K562 (cell line): ENCODE measurements at regions not wholly inside any gene's neighbourhood (a gene's known extent, or its start where the extent isn't known, plus 50 kb on each side); places are given as distances from the start of the nearest gene placed in this dataset.

Source experiments
- ATAC-seq: fragments of 200-7000 bp; cut with Tn5 transposase; 3 replicates; pipeline ENCODE4 v1.9.1; 2020; ENCODE audit warnings: moderate library complexity
- BruUV-seq: library from RNA; stranded (reverse); fragments of 400-500 nt; replicated peaks from 2 replicates; lab custom pipeline; 2021; lab: Mats Ljungman, UMichigan
- CTCF ChIA-PET: fragments of 300-600 bp; formaldehyde crosslinking; extraction: SDS; loops from one replicate; lab custom pipeline; 2021; ENCODE audit warnings: low intra/inter-chr PET ratio; lab: Yijun Ruan, JAX
- POLR2A ChIA-PET: fragments of 300-600, 350-650 bp; sonication (Branson Sonifier 250); formaldehyde crosslinking; extraction: SDS; loops from one replicate; lab custom pipeline; 2021; ENCODE audit warnings: antibody characterized with exemption, inconsistent platforms; lab: Yijun Ruan, JAX
- DNase-seq, 4 experiments: peaks; one replicate each; pipeline versions ENCODE4 v3.0.0 to v3.0.0-alpha.2; 2011 to 2018; ENCODE audit warnings: low spot score in 3 of 4, mixed read lengths in 3 of 4; ENCODE audit errors: extremely low read depth in 1 of 4
- FAIRE-seq: peaks from 2 replicates; lab custom pipeline; 2011; peaks lifted over from hg19 to GRCh38; lab: Jason Lieb, UNC
- H2AFZ ChIP-seq: 2 replicates; pipeline ENCODE4 v1.6.0; 2011; ENCODE audit warnings: low read depth, low read length, control low read depth, inconsistent platforms
- H3K27ac ChIP-seq: fragments of 200-600 bp; 3 replicates; pipeline ENCODE4 v1.8.0; 2011; ENCODE audit warnings: low read depth, mild to moderate bottlenecking, control low read depth, inconsistent platforms, low read length, moderate library complexity, mixed read lengths; ENCODE audit errors: extremely low read depth
- H3K27me3 ChIP-seq, 2 experiments: fragments of 300-600 bp in 1 of 2; 2 replicates in 1 of 2; 3 replicates in 1 of 2; pipeline versions ENCODE4 v1.6.0 to v1.8.0; 2011; ENCODE audit warnings: inconsistent platforms in 2 of 2, low read length in 2 of 2, mild to moderate bottlenecking in 1 of 2, mixed read lengths in 1 of 2, moderate library complexity in 1 of 2; ENCODE audit not compliant: control insufficient read depth in 2 of 2, insufficient read depth in 2 of 2
- H3K36me3 ChIP-seq: fragments of 300-600 bp; 3 replicates; pipeline ENCODE4 v1.8.0; 2011; ENCODE audit warnings: mild to moderate bottlenecking, low read length, inconsistent platforms; ENCODE audit not compliant: control insufficient read depth, insufficient read depth
- H3K4me1 ChIP-seq, 2 experiments: fragments of 200-600 bp in 1 of 2; replicated peaks in 1 of 2; 2 replicates in 1 of 2; 3 replicates in 1 of 2; pipeline versions ENCODE4 v1.5.1 to v1.8.0; 2011; ENCODE audit warnings: inconsistent platforms in 2 of 2, low read length in 2 of 2, mild to moderate bottlenecking in 1 of 2, mixed read lengths in 1 of 2, moderate library complexity in 1 of 2; ENCODE audit not compliant: control insufficient read depth in 2 of 2, insufficient read depth in 2 of 2
- H3K4me2 ChIP-seq: 2 replicates; pipeline ENCODE4 v1.6.1; 2011; ENCODE audit warnings: low read length, control low read depth, inconsistent platforms, mixed read lengths; ENCODE audit not compliant: insufficient read depth
- H3K4me3 ChIP-seq: fragments of 200-600 bp; sonication (generic), shearing (Covaris generic); 2 replicates; pipeline ENCODE4 v1.5.1; 2016; ENCODE audit warnings: control low read depth, inconsistent platforms
- H3K79me2 ChIP-seq: fragments of 200-600 bp; 3 replicates; pipeline ENCODE4 v1.8.0; 2011; ENCODE audit warnings: low read length, inconsistent platforms; ENCODE audit not compliant: control insufficient read depth, insufficient read depth
- H3K9ac ChIP-seq, 2 experiments: 2 replicates each; pipeline versions ENCODE4 v1.6.0 to v1.6.1; 2011; ENCODE audit warnings: low read depth in 2 of 2, low read length in 2 of 2, control low read depth in 1 of 2, inconsistent platforms in 1 of 2, mild to moderate bottlenecking in 1 of 2, mixed read lengths in 1 of 2; ENCODE audit not compliant: insufficient read depth in 1 of 2
- H3K9me1 ChIP-seq: one replicate; pipeline ENCODE4 v1.6.0; 2011; ENCODE audit warnings: inconsistent platforms, mild to moderate bottlenecking, low read length, moderate library complexity; ENCODE audit not compliant: control insufficient read depth, insufficient read depth
- H3K9me3 ChIP-seq: replicated peaks from 2 replicates; pipeline ENCODE4 v1.5.1; 2011; ENCODE audit warnings: low read depth, low read length, inconsistent platforms; ENCODE audit not compliant: control insufficient read depth, insufficient read depth
- H4K20me1 ChIP-seq: replicated peaks from 2 replicates; pipeline ENCODE4 v1.6.1; 2011; ENCODE audit warnings: low read length, inconsistent platforms, mixed read lengths; ENCODE audit not compliant: control insufficient read depth, insufficient read depth
- CAMTA2 ChIP-seq: fragments of 250-450 bp; sonication (Bioruptor Pico); conservative IDR thresholded peaks from 2 replicates; pipeline ENCODE4 v1.5.1; 2022
- CEBPB ChIP-seq: fragments of 450-650 bp; IDR thresholded peaks from 2 replicates; pipeline ENCODE4 v1.6.1; 2016; ENCODE audit warnings: missing genetic modification characterization, missing compliant biosample characterization
- ETV5 ChIP-seq: sonication (generic); formaldehyde crosslinking; IDR thresholded peaks from 2 replicates; pipeline ENCODE4 v1.4.0; 2020; ENCODE audit warnings: low read depth, mild to moderate bottlenecking, missing genetic modification reagents
- IFI16 ChIP-seq: fragments of 250-450 bp; sonication (Bioruptor Pico); IDR thresholded peaks from 2 replicates; pipeline ENCODE4 v2.1.2; 2022; ENCODE audit warnings: mild to moderate bottlenecking, inconsistent platforms
- MLLT1 ChIP-seq, 2 experiments: fragments of 450-650 bp; IDR thresholded peaks; 2 replicates each; pipeline ENCODE4 v1.6.1; 2016
- PPARD ChIP-seq: fragments of 250-450 bp; sonication (Bioruptor Pico); IDR thresholded peaks from 2 replicates; pipeline ENCODE4 v1.8.0; 2022; ENCODE audit warnings: inconsistent platforms, mild to moderate bottlenecking, moderate library complexity
- RFX5 ChIP-seq: IDR thresholded peaks from 2 replicates; pipeline ENCODE4 v1.6.1; 2011; ENCODE audit warnings: low read depth, mild to moderate bottlenecking, improper control_type of control experiment, low read length
- SREBF1 ChIP-seq: fragments of 150-350 bp; IDR thresholded peaks from 2 replicates; pipeline ENCODE4 v1.6.1; 2014; ENCODE audit warnings: antibody characterized with exemption, low read depth, low read length, borderline replicate concordance
- SUPT5H ChIP-seq: fragments of 450-650 bp; IDR thresholded peaks from 2 replicates; pipeline ENCODE4 v1.6.1; 2016
- THRB ChIP-seq: fragments of 450-650 bp; formaldehyde crosslinking; conservative IDR thresholded peaks from 2 replicates; pipeline ENCODE4 v1.4.0; 2022; ENCODE audit warnings: mild to moderate bottlenecking, missing genetic modification characterization
- TSC22D4 ChIP-seq: fragments of 450-650 bp; IDR thresholded peaks from 2 replicates; pipeline ENCODE4 v1.6.1; 2016; ENCODE audit warnings: missing genetic modification characterization, missing biosample characterization, control low read depth
- TSHZ1 ChIP-seq: fragments of 250-450 bp; sonication (Bioruptor Pico); IDR thresholded peaks from 2 replicates; pipeline ENCODE4 v1.4.0; 2020; ENCODE audit warnings: mild to moderate bottlenecking, moderate library complexity
- ZNF212 ChIP-seq: fragments of 450-650 bp; formaldehyde crosslinking; IDR thresholded peaks from 2 replicates; pipeline ENCODE4 v1.4.0; 2020; ENCODE audit warnings: mild to moderate bottlenecking
- WGBS: fragments of 100-300 bp; shearing (Covaris generic); methylation state at CpG from one replicate; pipeline ENCODE4 v1.1.6; 2016; ENCODE audit warnings: low coverage, mixed read lengths; ENCODE audit not compliant: insufficient coverage; ENCODE audit errors: missing lambda C conversion rate; 5-methylcytosine and 5-hydroxymethylcytosine counted together
- in situ Hi-C: fragments of 300-500 bp; cut with MboI; formaldehyde crosslinking; loops from 4 replicates; pipeline ENCODE4 v1.15.0; 2018; ENCODE audit warnings: inconsistent platforms, mixed read lengths
- intact Hi-C: fragments of 100-400 bp; cut with micrococcal nuclease; formaldehyde crosslinking; loops from 2 replicates; pipeline ENCODE4 v1.14.2; 2022

GRCh38 chr12:125766091-125766490 lies 700.9 kb downstream of the AACS start:
- no peak for FAIRE-seq
- intact Hi-C loops, result no loop called here
- Histone ChIP-seq H3K4me2 (no peak overlapping the region), H3K4me1 (no peaks in the 10 kb centered on the region), H3K9ac (no peak overlapping the region), H2AFZ (no peak overlapping the region), H3K36me3 (no peaks in the 10 kb centered on the region), H4K20me1 (no peaks in the 10 kb centered on the region), H3K79me2 (no peaks in the 10 kb centered on the region), H3K27ac (no peak overlapping the region), H3K27me3 (no peaks in the 10 kb centered on the region), H3K9me3 (0 out of 2 replicates have a peak, but pooled peaks cover 2% of the 10 kb centered on the region), H3K9me1 (no peaks in the 10 kb centered on the region), H3K4me3 (no peak overlapping the region)
- no peak for ATAC-seq
- TF ChIP-seq ETV5, result no peak
- no peak for TF ChIP-seq PPARD
- no peak for TF ChIP-seq SREBF1
- no peak for TF ChIP-seq CAMTA2 (CRISPR knock-in tag)
- TF ChIP-seq TSC22D4 (tag), result no peak
- no peak for TF ChIP-seq SUPT5H
- TF ChIP-seq IFI16 (CRISPR knock-in tag), result no peak
- no peak for TF ChIP-seq MLLT1 (IDR thresholded peaks at IDR 0.05)
- no peak for TF ChIP-seq RFX5
- TF ChIP-seq ZNF212, result no peak
- no peak for TF ChIP-seq CEBPB (tag)
- no peak for TF ChIP-seq TSHZ1 (CRISPR knock-in tag)
- no peak for TF ChIP-seq THRB (CRISPR knock-in tag)
- no peak for DNase-seq
- in situ Hi-C loops, result no loop called here
- 4% methylated on average over 5 of the region's 5 CpGs for WGBS
- CTCF ChIA-PET, result no interaction called here
- POLR2A ChIA-PET, result no interaction called here
- no TSS peak for BruUV-seq
